ENCODE measurements at regions not wholly inside any gene's neighbourhood (a gene's known extent, or its start where the extent isn't known, plus 50 kb on each side); places are given as distances from the start of the nearest gene placed in this dataset.
"Not testable (repeated sequence)": the region's sequence is repeated elsewhere in the genome, so short reads cannot be mapped to it uniquely, and the experiment has no call there.

DNA sequence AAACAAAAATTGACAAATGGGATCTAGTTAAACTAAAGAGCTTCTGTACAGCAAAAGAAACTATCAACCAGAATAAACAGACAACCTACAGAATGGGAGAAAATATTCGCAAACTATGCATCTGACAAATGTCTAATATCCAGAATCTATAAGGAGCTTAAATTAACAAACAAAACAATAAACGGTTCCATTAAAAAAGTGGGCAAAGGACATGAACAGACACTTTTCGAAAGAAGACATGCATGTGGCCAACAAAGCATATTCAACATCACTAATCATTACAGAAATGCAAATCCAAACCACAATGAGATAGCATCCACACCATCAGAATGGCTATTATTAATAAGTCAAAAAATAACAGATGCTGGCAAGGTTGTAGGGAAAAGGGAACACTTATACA, 50.5 kb upstream of the MED13L start:
- DNase-seq (ENCODE audit: low spot score), result not testable (repeated sequence)

DNA sequence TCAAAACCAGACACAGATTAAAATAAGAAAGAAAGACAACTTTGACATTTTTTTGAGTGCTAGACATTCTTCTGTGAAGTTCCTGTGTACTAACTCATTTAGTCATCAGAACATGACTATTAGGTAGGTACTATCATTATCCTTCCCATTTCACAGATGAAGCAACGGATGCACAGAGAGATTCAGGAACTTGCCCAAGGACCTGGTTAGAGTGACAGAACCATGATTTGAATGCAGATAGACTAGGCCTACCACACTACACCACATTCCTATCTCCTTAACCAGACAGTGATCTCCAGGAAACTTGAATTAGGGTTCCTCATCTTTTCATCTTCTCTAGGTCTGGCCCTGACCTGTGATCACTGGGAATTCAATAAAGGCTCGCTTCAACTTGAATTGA, 54.4 kb upstream of the MED13L start:
- no peak for DNase-seq (ENCODE audit: low spot score)

DNA sequence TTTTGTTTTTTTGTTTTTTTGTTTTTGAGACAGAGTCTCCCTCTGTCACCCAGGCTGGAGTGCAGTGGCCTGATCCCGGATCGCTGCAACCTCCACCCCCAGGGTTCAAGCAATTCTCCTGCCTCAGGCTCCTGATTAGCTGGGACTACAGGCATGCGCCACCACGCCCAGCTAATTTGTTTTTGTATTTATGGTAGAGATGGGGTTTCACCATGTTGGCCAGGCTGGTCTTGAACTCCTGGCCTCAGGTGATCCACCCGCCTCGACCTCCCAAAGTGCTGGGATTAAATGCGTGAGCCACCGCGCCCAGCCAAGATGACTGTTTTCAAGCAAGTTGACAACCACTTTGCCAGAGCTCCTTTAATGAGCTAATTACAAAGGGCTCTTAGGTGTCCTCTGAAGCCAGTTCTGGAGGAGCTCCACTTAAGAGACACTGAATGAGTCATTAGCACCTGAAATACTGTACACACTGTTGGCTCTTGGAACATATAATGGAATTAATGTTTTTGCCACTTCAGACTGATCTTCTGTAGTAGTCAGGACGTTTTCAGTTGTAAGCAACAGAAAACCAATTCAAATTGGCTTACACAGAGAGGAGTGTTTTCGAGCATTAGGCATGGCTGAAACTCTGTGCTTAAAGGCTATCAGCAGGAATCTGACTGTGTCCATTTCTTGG, 55.4 kb upstream of the MED13L start:
- DNase-seq (ENCODE audit: low spot score), result no peak

GRCh38 chr12:116333402-116333801, 55.9 kb upstream of the MED13L start:
- DNase-seq (ENCODE audit: low spot score), result no peak

- no peak for DNase-seq (ENCODE audit: low spot score)
Measured at GRCh38 chr12:116336542-116337065, 59.1 kb upstream of the MED13L start.

DNA sequence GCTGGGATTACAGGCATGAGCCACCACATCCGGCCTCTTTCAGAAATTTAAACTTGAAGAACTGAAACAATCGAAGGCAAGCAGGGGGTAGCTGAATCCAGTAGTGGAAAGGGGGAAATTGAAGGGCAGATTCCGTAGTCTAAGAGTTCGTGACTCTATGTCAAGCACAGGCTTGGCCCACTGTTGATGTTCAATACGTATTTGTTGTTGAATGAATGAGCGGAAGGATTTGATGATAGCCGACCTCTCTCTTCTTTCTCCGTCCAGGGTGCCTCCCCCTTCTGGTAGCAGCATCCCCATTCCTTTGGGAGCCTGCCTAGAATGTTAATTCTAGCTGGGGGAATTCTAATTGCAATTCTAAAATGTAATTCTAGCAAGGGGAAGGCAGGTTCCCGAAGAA, 59.8 kb upstream of the MED13L start:
- DNase-seq (ENCODE audit: low spot score), result peak; percentile 41

DNA sequence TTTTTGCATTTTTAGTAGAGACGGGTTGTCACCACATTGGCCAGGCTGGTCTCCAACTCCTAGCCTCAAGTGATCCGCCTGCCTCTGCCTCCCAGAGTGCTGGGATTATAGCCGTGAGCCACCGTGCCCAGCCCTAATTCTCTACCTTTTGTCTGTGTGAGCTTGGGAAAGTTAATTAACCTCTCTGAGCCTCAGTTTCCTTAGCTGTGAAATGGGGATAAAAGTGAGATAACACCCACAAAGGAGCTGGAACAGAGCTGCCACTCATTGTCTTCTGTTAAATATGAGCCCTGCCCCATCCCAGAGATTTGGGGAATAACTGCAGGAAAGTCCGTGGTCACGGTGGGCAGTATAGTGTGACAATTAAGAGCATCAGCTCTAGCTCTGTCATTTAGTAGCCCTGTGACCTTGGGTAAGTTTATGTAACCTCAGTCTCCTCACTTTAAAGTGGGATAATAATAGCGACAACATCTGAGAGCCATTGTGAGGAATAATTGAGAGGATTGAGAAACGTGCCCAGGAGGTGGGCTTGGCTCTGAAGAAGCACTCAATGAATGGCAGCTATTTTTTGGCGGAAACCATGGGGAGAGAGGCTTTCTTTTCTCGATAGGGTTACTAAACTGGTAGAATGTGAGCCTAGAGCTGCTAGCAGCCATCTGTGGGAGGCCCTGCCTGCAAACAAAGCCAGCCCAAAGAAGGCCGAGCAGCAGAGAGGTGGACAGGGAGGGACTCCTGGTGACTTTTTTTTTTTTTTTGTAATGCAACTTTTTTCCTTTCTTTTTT, 60.8 kb upstream of the MED13L start:
- peak; percentile 72 for DNase-seq (ENCODE audit: low spot score)

- no peak for DNase-seq (ENCODE audit: low spot score)
Measured at GRCh38 chr12:116339062-116339461, 61.6 kb upstream of the MED13L start.

DNA sequence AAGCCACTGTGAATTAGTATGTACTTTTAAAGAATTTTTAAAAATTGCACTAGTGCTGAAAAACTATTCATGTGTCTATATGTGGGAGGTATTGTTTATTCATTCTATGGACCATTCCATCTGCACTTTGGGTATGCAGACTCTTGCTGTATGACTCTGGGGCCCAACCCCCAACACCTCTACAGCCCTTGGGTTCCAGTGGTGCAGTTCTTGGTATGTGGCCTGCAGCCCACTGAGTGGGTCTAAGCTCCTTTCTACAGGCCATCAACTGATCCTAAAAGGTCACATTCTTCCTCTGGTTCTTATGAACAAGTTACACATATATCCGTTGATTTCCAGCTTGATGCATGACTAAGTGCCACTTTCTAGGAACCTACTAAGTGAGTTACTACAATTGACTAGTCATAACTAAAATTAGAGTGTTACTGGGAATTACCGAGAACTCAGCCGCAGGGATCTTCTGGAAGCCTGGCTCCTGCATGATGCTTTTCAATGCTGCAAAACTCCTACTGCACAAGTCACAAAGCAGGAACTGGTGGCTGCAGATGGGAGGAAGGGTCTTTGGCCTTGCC, 62.4 kb upstream of the MED13L start:
- DNase-seq (ENCODE audit: low spot score), result no peak

DNA sequence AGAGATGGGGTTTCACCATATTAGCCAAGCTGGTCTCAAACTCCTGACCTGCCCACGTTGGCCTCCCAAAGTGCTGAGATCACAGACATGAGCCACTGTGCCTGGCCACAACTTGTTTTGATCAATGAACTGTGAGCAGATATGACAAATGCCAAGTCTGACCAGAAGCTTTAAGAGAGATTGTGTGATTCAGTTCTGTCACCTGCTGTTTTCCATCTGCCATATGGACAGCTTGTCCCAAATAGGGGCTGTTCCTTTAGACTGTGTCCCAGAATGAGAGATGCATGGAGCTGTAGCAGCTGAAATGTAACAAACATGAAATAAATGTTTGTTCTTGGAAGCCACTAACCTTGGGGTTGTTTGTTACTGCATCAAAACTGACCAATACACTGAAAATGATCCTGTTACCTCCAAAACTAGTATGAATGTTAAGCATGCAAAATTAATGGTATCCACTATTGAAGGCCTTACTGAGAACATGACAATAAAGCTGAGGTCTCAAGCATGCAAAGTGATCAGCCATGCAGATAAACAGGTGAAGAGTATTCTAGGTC, 65.9 kb upstream of the MED13L start:
- DNase-seq (ENCODE audit: low spot score), result no peak

- peak; percentile 42 for DNase-seq (ENCODE audit: low spot score)
Measured at GRCh38 chr12:116346222-116346621, 68.7 kb upstream of the MED13L start.

DNA sequence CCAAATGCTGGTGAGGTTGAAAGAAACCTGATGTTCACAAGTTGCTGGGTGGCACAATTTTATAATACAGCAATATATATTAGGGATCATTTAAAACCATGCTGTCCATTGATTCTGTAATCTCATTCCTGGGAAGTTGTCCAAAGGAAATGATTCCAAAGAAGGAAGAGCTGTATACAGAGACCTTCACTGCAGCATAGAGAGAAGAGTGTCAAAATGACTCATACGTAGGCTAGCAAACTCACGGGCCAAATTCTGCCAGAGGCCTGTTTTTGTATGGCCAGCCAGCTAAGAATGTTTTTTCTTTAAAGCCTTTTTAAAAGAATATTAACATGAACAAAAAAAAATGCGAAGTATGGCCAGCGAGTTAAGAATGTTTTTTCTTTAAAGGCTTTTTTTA, 69.2 kb upstream of the MED13L start:
- no peak for DNase-seq (ENCODE audit: low spot score)

DNA sequence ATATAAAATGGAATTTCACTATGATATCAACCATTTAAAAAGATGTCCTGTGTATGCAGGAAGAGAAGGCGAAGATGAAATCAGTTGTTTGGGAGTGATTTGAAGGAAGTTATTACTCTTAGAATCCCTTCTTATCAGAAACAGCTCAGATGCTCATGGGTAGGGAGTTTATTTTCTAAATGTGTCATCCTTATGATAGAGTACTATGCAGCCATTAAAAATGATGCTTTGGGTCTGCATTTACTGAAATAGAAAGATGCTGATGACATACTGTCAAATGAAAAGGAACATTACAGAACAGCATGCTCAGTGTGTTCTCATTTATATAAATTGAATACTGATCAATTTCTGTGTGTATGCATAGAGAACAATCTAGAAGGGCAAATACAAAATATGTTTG, 69.8 kb upstream of the MED13L start:
- no peak for DNase-seq (ENCODE audit: low spot score)

- DNase-seq (ENCODE audit: low spot score), result no peak
Measured at GRCh38 chr12:116352315-116352835, 74.9 kb upstream of the MED13L start.

- no peak for DNase-seq (ENCODE audit: low spot score)
Measured at GRCh38 chr12:116353958-116354357, 76.5 kb upstream of the MED13L start.

GRCh38 chr12:116354534-116354933, 77.0 kb upstream of the MED13L start:
- DNase-seq (ENCODE audit: low spot score), result no peak

GRCh38 chr12:116354950-116355783, 77.7 kb upstream of the MED13L start:
- DNase-seq (ENCODE audit: low spot score), result no peak

DNA sequence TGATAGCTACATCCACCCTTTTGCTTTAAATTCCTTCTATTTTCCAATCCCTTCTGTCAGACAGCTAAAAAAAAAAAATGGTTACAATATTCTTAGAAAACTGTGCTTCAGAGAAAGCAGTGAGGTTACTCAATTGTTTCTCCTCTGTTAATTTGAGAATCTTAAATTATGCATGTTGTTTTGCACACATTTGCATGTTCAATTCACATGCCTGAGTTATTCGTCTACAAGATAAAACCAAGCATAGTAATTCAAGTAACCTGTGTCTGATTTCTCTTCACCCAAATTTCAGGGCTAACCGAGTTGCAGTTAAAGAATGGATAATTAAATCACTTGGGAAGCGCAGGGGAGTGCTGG, 81.0 kb upstream of the MED13L start:
- no peak for DNase-seq (ENCODE audit: low spot score)

GRCh38 chr12:116358893-116359761, 81.6 kb upstream of the MED13L start:
- DNase-seq (ENCODE audit: low spot score), result peak; percentile 92

GRCh38 chr12:116360579-116361413, 83.3 kb upstream of the MED13L start:
- no peak for DNase-seq (ENCODE audit: low spot score)

Measured in iPS-NIHi11 (cell line).